Naive thymus-derived CD8-positive, alpha-beta T cell (primary cell): ENCODE measurements at regions not wholly inside any gene's neighbourhood (a gene's known extent, or its start where the extent isn't known, plus 50 kb on each side); places are given as distances from the start of the nearest gene placed in this dataset.
"Not testable (repeated sequence)": the region's sequence is repeated elsewhere in the genome, so short reads cannot be mapped to it uniquely, and the experiment has no call there.

Source experiments
- ATAC-seq, 2 donors: fragments of 150-1000 bp; cut with Tn5 transposase in 1 of 2; sonication (Bioruptor Pico), chemical (Tn5 transposase) in 1 of 2; 1 replicate in 1 of 2; 2 replicates in 1 of 2; pipeline ENCODE4 v1.10.0; 2021; ENCODE audit warnings: mild to moderate bottlenecking in 2 of 2, moderate library complexity in 2 of 2
- POLR2A ChIA-PET: fragments of 350-600 bp; sonication (Branson Sonifier 250); formaldehyde crosslinking; loops from one replicate; lab custom pipeline; 2021; ENCODE audit warnings: antibody characterized with exemption; lab: Charles Lee
- DNase-seq, 10 donors: peaks; one replicate each; pipeline versions ENCODE4 v3.0.0 to v3.0.0-alpha.2; 2020 to 2022
- H3K27ac Mint-ChIP-seq, 10 donors: one replicate each; pipeline ENCODE4 v1.8.0; 2020 to 2022; ENCODE audit warnings: mild to moderate bottlenecking in 10 of 10, mixed read lengths in 10 of 10, moderate library complexity in 4 of 10, inconsistent platforms in 1 of 10
- H3K27me3 Mint-ChIP-seq, 5 donors: one replicate each; pipeline ENCODE4 v1.8.0; 2021 to 2022; ENCODE audit warnings: mixed read lengths in 5 of 5
- H3K36me3 Mint-ChIP-seq, 3 donors: one replicate each; pipeline ENCODE4 v1.8.0; 2020 to 2022; ENCODE audit warnings: mixed read lengths in 3 of 3, mild to moderate bottlenecking in 2 of 3, inconsistent platforms in 1 of 3
- H3K4me1 Mint-ChIP-seq, 4 donors: one replicate each; pipeline ENCODE4 v1.8.0; 2021 to 2022; ENCODE audit warnings: mixed read lengths in 4 of 4
- H3K4me3 Mint-ChIP-seq, 10 donors: one replicate each; pipeline ENCODE4 v1.8.0; 2020 to 2022; ENCODE audit warnings: mild to moderate bottlenecking in 10 of 10, mixed read lengths in 10 of 10, moderate library complexity in 6 of 10, inconsistent platforms in 1 of 10
- H3K9me3 Mint-ChIP-seq, 9 donors: one replicate each; pipeline ENCODE4 v1.8.0; 2020 to 2022; ENCODE audit warnings: mixed read lengths in 9 of 9, mild to moderate bottlenecking in 3 of 9, inconsistent platforms in 1 of 9, moderate library complexity in 1 of 9

- DNase-seq, result no peak
- no peaks in the 10 kb centered on the region for H3K4me1 Mint-ChIP-seq
Observed at GRCh38 chr6:139520321-139520768, 145.9 kb upstream of the CITED2 start.

DNA sequence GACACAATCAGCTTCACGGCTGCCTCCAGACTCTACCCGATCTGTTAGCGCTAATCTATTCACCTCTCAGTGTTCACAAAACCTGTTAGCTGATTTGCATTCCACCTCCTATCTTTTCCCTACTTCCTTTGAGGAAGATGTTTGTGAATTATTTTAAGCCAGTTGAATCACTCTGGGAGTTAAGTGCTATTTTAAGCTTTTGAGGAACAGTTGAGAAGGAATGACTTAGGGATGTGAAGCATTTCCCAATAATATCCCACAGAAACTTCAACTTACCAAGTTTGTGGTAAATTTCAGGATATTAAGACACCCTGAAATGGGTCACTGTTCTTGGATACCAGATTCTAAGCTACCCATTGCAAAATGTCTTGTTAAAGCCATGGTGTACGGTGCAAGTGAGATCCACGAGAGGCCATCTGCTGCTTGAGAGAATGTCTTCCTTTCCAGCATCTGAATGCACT, 145.2 kb upstream of the CITED2 start:
- Mint-ChIP-seq H3K27me3 (peaks cover 0 to 7% (median 0%) of the 10 kb centered on the region in 5 donors), H3K27ac (no peak overlapping the region), H3K4me3 (no peak overlapping the region), H3K4me1 (no peaks in the 10 kb centered on the region), H3K9me3 (no peaks in the 10 kb centered on the region), H3K36me3 (no peaks in the 10 kb centered on the region)
- POLR2A ChIA-PET, result interaction anchor here (0.6 kb wide), 1 partner anchor 70 kb away, joined by 3 read pairs; no protein-coding TSS in a partner anchor
- ATAC-seq (no peak), DNase-seq (no peak)

More at GRCh38 chr6:139520321-139520768, 145.9 kb upstream of the CITED2 start:
- Mint-ChIP-seq H3K4me3 (no peak overlapping the region), H3K9me3 (no peaks in the 10 kb centered on the region), H3K27me3 (peaks cover 0 to 7% (median 0%) of the 10 kb centered on the region in 5 donors), H3K36me3 (no peaks in the 10 kb centered on the region), H3K27ac (no peak overlapping the region)
- ATAC-seq, result no peak
- POLR2A ChIA-PET, result no interaction called here

- DNase-seq (no peak), ATAC-seq (no peak)
- H3K27me3 Mint-ChIP-seq, result peaks cover 0 to 7% (median 0%) of the 10 kb centered on the region in 5 donors
- no peaks in the 10 kb centered on the region for H3K4me1 Mint-ChIP-seq
- H3K9me3 Mint-ChIP-seq, result no peaks in the 10 kb centered on the region
- no peaks in the 10 kb centered on the region for H3K36me3 Mint-ChIP-seq
- H3K27ac Mint-ChIP-seq, result no peak overlapping the region
- H3K4me3 Mint-ChIP-seq, result no peak overlapping the region
- POLR2A ChIA-PET, result interaction anchor here (0.6 kb wide), 2 partner anchors 70 to 106 kb away, joined by 3 read pairs; no protein-coding TSS in a partner anchor
Observed at GRCh38 chr6:139519097-139519496, 144.6 kb upstream of the CITED2 start.

DNA sequence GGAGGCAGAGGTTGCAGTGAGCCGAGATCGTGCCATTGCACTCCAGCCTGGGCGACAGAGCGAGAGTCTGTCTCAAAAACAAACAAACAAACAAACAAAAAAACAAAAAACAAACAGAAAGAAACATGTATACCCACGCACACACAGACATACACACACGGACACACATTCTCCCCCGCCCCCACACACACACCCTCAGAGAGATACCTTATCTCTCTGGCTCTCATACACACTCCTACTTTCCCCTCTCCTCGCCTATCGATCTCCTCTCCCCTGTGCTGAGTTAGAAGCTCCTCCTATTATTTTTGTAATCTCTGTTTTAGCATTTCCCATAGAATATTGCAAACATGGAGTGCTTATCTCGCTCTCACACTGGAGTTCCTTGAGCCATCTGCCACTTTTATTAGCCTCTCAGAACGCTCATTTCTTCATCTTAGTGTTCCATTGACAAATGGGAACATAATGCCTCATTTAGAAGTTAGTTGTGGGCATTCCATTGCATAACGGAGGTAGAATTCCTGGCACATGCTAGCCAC, 144.2 kb upstream of the CITED2 start:
- ATAC-seq (no peak), DNase-seq (no peak)
- POLR2A ChIA-PET, result interaction anchor here (0.6 kb wide), 1 partner anchor 106 kb away, joined by 3 read pairs; no protein-coding TSS in a partner anchor
- H3K9me3 Mint-ChIP-seq, result no peaks in the 10 kb centered on the region
- no peaks in the 10 kb centered on the region for H3K4me1 Mint-ChIP-seq
- H3K4me3 Mint-ChIP-seq, result no peak overlapping the region
- H3K27ac Mint-ChIP-seq, result no peak overlapping the region
- no peaks in the 10 kb centered on the region for H3K36me3 Mint-ChIP-seq
- H3K27me3 Mint-ChIP-seq, result peaks cover 0 to 7% (median 0%) of the 10 kb centered on the region in 5 donors

- ATAC-seq, H3K9me3 Mint-ChIP-seq, H3K27me3 Mint-ChIP-seq, H3K27ac Mint-ChIP-seq, H3K36me3 Mint-ChIP-seq, H3K4me1 Mint-ChIP-seq, DNase-seq, POLR2A ChIA-PET, H3K4me3 Mint-ChIP-seq: not testable (repeated sequence)
Observed at GRCh38 chr6:139517998-139518555, 143.6 kb upstream of the CITED2 start.

- DNase-seq (no peak), ATAC-seq (no peak)
- Mint-ChIP-seq H3K9me3 (no peaks in the 10 kb centered on the region), H3K27ac (no peak overlapping the region), H3K4me1 (no peaks in the 10 kb centered on the region), H3K27me3 (peaks cover 0 to 7% (median 0%) of the 10 kb centered on the region in 5 donors), H3K36me3 (no peaks in the 10 kb centered on the region), H3K4me3 (no peak overlapping the region)
- POLR2A ChIA-PET, result no interaction called here
Observed at GRCh38 chr6:139515511-139515910, 141.1 kb upstream of the CITED2 start.

DNA sequence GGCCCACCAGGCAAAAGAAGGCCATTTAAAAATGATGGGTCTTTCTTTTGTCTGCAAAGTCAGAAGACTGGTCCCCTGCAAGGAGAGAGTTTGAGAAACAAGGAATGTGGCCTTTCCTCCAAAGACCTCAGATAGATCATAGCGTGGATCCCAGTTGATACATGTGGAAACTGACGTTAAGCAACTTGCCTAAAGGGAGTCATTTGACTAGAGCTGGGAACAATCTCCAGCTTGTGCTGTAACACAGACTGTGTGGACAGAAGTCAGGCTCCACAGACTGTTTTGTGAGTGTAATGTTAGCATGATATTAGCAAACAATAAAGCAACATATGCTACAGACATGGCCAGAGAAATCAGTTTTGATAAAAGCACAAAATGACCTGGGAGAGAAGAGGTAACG, 140.4 kb upstream of the CITED2 start:
- Mint-ChIP-seq H3K36me3 (no peaks in the 10 kb centered on the region), H3K4me1 (no peaks in the 10 kb centered on the region), H3K9me3 (no peaks in the 10 kb centered on the region), H3K4me3 (no peak overlapping the region), H3K27me3 (peaks cover 0 to 7% (median 0%) of the 10 kb centered on the region in 5 donors), H3K27ac (no peak overlapping the region)
- ATAC-seq, result no peak
- POLR2A ChIA-PET, result no interaction called here
- DNase-seq, result no peak

- Mint-ChIP-seq H3K4me3 (no peak overlapping the region), H3K9me3 (no peaks in the 10 kb centered on the region), H3K27me3 (peaks cover 0 to 3% (median 0%) of the 10 kb centered on the region in 5 donors), H3K27ac (no peak overlapping the region), H3K4me1 (no peaks in the 10 kb centered on the region), H3K36me3 (no peaks in the 10 kb centered on the region)
- ATAC-seq (no peak), DNase-seq (no peak)
- POLR2A ChIA-PET, result no interaction called here
Observed at GRCh38 chr6:139510040-139510790, 135.8 kb upstream of the CITED2 start.

DNA sequence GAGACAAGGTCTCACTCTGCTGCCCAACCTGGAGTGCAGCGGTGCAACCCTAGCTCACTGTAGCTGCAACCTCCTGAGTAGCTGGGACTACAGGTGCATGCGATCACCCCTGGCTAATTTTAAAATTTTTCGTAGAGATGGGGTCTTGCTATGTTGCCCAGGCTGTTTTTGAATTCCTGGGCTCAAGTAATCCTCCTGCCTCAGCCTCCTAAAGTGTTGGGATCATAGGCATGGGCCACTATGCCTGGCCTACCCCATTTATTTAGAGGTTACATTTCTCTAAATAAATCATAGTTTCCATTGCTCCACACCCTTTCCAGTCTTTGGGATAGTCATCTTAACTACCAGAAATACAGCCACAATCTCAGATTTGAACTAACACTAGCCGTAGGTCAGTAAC, 134.7 kb upstream of the CITED2 start:
- DNase-seq, result no peak
- H3K4me1 Mint-ChIP-seq, result no peaks in the 10 kb centered on the region
- peaks cover 0 to 3% (median 0%) of the 10 kb centered on the region in 5 donors for H3K27me3 Mint-ChIP-seq
- ATAC-seq, result no peak
- POLR2A ChIA-PET, result no interaction called here
- no peak overlapping the region for H3K4me3 Mint-ChIP-seq
- no peak overlapping the region for H3K27ac Mint-ChIP-seq
- no peaks in the 10 kb centered on the region for H3K36me3 Mint-ChIP-seq
- no peaks in the 10 kb centered on the region for H3K9me3 Mint-ChIP-seq

DNA sequence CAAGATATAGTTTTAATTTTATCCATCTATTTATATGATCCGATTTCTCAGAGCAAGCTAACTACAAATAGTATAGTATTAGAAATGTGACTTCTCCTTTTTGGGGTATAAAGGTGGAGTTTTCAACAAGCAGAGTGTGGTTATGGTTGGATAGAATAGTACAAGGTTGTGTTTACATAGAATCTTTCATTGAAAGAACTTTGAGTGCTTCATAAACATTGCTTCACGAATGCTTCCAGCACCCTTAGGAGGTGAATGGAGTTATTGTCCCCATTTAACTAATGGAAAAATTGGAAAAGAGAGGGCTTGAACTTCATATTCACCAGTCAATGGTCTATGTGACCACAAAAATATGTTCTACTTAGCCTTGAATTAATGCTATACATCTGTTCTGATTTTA, 134.1 kb upstream of the CITED2 start:
- Mint-ChIP-seq H3K9me3 (no peaks in the 10 kb centered on the region), H3K4me1 (no peaks in the 10 kb centered on the region), H3K36me3 (no peaks in the 10 kb centered on the region), H3K27ac (no peak overlapping the region), H3K27me3 (peaks cover 0 to 3% (median 0%) of the 10 kb centered on the region in 5 donors), H3K4me3 (no peak overlapping the region)
- POLR2A ChIA-PET, result no interaction called here
- DNase-seq (no peak), ATAC-seq (no peak)

- POLR2A ChIA-PET, result no interaction called here
- DNase-seq, result no peak
- Mint-ChIP-seq H3K9me3 (no peaks in the 10 kb centered on the region), H3K4me1 (no peaks in the 10 kb centered on the region), H3K27me3 (peaks cover 0 to 2% (median 0%) of the 10 kb centered on the region in 5 donors), H3K4me3 (no peak overlapping the region), H3K36me3 (no peaks in the 10 kb centered on the region), H3K27ac (no peak overlapping the region)
- ATAC-seq, result no peak
Observed at GRCh38 chr6:139508023-139508422, 133.6 kb upstream of the CITED2 start.

DNA sequence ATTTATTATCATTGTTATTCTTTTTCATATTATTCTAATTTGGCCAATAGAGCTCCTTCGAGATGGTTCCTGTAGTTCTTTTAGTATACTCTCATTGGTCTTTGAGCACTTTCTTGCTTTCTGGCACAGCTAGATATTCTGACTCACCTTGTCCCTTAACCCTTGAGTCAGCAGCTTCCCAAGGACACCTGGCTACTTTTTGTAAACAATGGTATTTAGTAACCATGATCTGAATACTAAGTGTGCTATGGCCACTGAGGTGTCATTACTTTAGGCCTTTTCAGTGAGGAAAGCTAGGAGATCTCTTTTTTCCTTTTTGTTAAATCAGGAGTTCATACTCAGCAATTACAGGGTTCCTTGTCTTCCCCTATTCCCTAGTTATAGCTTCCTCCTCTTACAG, 126.5 kb upstream of the CITED2 start:
- no peak for ATAC-seq
- POLR2A ChIA-PET, result no interaction called here
- no peak for DNase-seq
- Mint-ChIP-seq H3K9me3 (no peaks in the 10 kb centered on the region), H3K36me3 (no peaks in the 10 kb centered on the region), H3K4me3 (no peak overlapping the region), H3K27ac (peak overlapping the region in 1 of 10 donors; percentile 50), H3K4me1 (no peaks in the 10 kb centered on the region), H3K27me3 (peaks cover 0 to 2% (median 0%) of the 10 kb centered on the region in 5 donors)

GRCh38 chr6:139498715-139499114, 124.3 kb upstream of the CITED2 start:
- no peaks in the 10 kb centered on the region for H3K36me3 Mint-ChIP-seq
- peaks cover 0 to 2% (median 0%) of the 10 kb centered on the region in 5 donors for H3K27me3 Mint-ChIP-seq
- H3K27ac Mint-ChIP-seq, result no peak overlapping the region
- H3K4me1 Mint-ChIP-seq, result no peaks in the 10 kb centered on the region
- DNase-seq, result no peak
- H3K4me3 Mint-ChIP-seq, result no peak overlapping the region
- ATAC-seq, result no peak
- no peaks in the 10 kb centered on the region for H3K9me3 Mint-ChIP-seq
- POLR2A ChIA-PET, result no interaction called here
